Lung (tissue), 11 donors: ENCODE measurements at regions not wholly inside any gene's neighbourhood (a gene's known extent, or its start where the extent isn't known, plus 50 kb on each side); places are given as distances from the start of the nearest gene placed in this dataset.
"Not testable (repeated sequence)": the region's sequence is repeated elsewhere in the genome, so short reads cannot be mapped to it uniquely, and the experiment has no call there.

ENCODE experiments used
- ATAC-seq: fragments of 200-7000 bp; cut with Tn5 transposase; one replicate; pipeline ENCODE4 v1.9.1; 2020; ENCODE audit warnings: moderate number of reproducible peaks; ENCODE audit not compliant: insufficient read depth, low FRiP score
- DNase-seq, 3 donors: peaks; one replicate each; pipeline ENCODE4 v3.0.0-alpha.2; 2013 to 2017
- H3K27ac ChIP-seq, 2 donors: one replicate each; pipeline ENCODE4 v1.5.1; 2013; ENCODE audit warnings: mild to moderate bottlenecking in 2 of 2, moderate library complexity in 2 of 2, control low read depth in 1 of 2, inconsistent platforms in 1 of 2, low read depth in 1 of 2, low read length in 1 of 2
- H3K27me3 ChIP-seq, 3 donors: one replicate each; pipeline ENCODE4 v1.5.1; 2013; ENCODE audit warnings: low read length in 2 of 3; ENCODE audit not compliant: control insufficient read depth in 3 of 3, insufficient read depth in 3 of 3
- H3K36me3 ChIP-seq, 4 donors: one replicate each; pipeline ENCODE4 v1.5.1; 2013; ENCODE audit warnings: low read length in 4 of 4, mild to moderate bottlenecking in 1 of 4, moderate library complexity in 1 of 4; ENCODE audit not compliant: control insufficient read depth in 4 of 4, insufficient read depth in 4 of 4
- H3K4me1 ChIP-seq, 5 donors: one replicate each; pipeline ENCODE4 v1.5.1; 2013; ENCODE audit warnings: low read length in 5 of 5, mild to moderate bottlenecking in 2 of 5, moderate library complexity in 1 of 5; ENCODE audit not compliant: control insufficient read depth in 5 of 5, insufficient read depth in 5 of 5
- H3K4me3 ChIP-seq: one replicate; pipeline ENCODE4 v1.5.1; 2013; ENCODE audit warnings: mild to moderate bottlenecking, control low read depth, moderate library complexity
- H3K9ac ChIP-seq, 2 donors: one replicate each; pipeline ENCODE4 v1.5.1; 2013; ENCODE audit warnings: low read length in 2 of 2, control low read depth in 1 of 2; ENCODE audit not compliant: insufficient read depth in 1 of 2
- H3K9me3 ChIP-seq, 4 donors: one replicate each; pipeline ENCODE4 v1.5.1; 2013; ENCODE audit warnings: low read length in 3 of 4, mild to moderate bottlenecking in 1 of 4, moderate library complexity in 1 of 4; ENCODE audit not compliant: control insufficient read depth in 4 of 4, insufficient read depth in 3 of 4
- CTCF ChIP-seq: IDR thresholded peaks from 2 replicates; pipeline ENCODE4 v1.5.1; 2012; ENCODE audit warnings: mild to moderate bottlenecking; ENCODE audit errors: control extremely low read depth, extremely low read depth
- WGBS, 2 donors: extraction: QIAGEN DNeasy Blood & Tissue Kit; methylation state at CpG; one replicate each; pipeline ENCODE4 v1.1.7; 2013; 5-methylcytosine and 5-hydroxymethylcytosine counted together
- donor health status: control.
- donor health status: control.
- donor health status: Bipolar disorder and iron deficiency.
- donor health status: healthy.
- donor health status: DM: yes; HTN: yes; CAD: no.

DNA sequence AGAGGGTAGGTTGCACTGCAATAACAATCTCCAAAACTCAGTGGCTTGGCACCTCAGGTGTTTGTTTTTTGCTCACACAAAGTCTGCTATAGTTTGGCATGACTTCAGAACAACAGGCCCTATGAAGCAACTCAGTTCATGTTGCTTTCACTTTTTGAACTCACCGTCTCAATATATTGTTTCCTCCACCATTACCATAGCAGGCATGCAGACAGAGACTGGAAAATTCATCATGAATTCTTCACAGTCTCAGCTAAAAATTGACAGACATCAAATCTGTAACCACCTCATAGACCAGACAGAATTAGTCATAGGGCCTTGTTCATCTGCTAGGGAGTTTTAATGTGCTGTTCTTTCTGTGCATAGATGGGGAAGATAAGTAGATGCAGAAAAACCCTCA lies 161.4 kb upstream of the POU1F1 start:
- DNase-seq (no peak), ATAC-seq (no peak)
- Histone ChIP-seq H3K4me3 (no peak overlapping the region), H3K27ac (no peak overlapping the region), H3K27me3 (no peaks in the 10 kb centered on the region), H3K36me3 (no peaks in the 10 kb centered on the region), H3K9me3 (no peaks in the 10 kb centered on the region), H3K9ac (no peak overlapping the region), H3K4me1 (no peaks in the 10 kb centered on the region)
- WGBS, 2 donors: 38 to 69% methylated on average over 1 of the region's 1 CpG
- no peak for TF ChIP-seq CTCF

GRCh38 chr3:87436781-87437543 lies 160.6 kb upstream of the POU1F1 start:
- WGBS, 2 donors: 75 to 85% methylated on average over 7 of the region's 7 CpGs
- ATAC-seq: no peak
- H3K27ac ChIP-seq: no peak overlapping the region

DNA sequence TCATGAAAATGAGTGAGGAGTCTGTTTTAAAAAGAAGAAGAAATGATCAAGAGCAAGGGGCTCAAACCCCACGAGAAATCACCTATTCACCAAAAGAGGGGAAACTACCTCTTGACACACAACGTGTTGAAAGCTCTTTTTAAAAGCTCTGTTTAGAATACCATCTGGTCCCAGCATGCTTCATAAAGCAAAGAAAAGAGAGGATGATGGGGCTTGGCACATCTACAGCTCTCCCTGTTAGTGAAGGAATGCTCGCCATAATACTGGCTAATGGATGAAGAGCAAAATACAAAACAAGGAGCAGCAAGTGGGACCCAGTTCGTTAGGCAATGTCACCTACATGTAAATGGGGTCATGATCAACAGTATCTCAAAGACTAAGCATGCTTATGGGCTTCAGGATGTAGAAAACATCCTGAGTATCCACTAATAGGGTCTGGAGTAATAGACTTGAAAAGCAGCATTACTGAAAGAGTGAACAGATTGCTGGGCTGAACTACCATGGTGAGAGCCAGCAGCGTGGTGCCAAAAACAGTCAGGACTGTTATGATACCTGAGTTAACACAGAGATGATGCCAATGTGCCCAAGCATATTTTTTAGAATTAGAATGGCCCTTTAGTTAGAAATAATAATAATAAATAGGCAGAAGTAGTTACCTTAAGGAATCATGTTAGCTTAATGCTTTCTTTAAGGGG lies 159.7 kb upstream of the POU1F1 start:
- DNase-seq (no peak), ATAC-seq (no peak)
- Histone ChIP-seq H3K36me3 (no peaks in the 10 kb centered on the region), H3K27me3 (no peaks in the 10 kb centered on the region), H3K4me3 (no peak overlapping the region), H3K9ac (no peak overlapping the region), H3K9me3 (no peaks in the 10 kb centered on the region), H3K27ac (no peak overlapping the region), H3K4me1 (no peaks in the 10 kb centered on the region)
- TF ChIP-seq CTCF: no peak
- 41 to 45% methylated on average over 5 of the region's 5 CpGs for WGBS, 2 donors

More at GRCh38 chr3:87436781-87437543, 160.6 kb upstream of the POU1F1 start:
- Histone ChIP-seq H3K4me1 (no peaks in the 10 kb centered on the region), H3K27me3 (no peaks in the 10 kb centered on the region), H3K4me3 (no peak overlapping the region), H3K9me3 (no peaks in the 10 kb centered on the region), H3K9ac (no peak overlapping the region), H3K36me3 (no peaks in the 10 kb centered on the region)
- DNase-seq: no peak
- no peak for TF ChIP-seq CTCF

GRCh38 chr3:87433445-87433844 lies 157.1 kb upstream of the POU1F1 start:
- not testable (repeated sequence) for DNase-seq, ATAC-seq, H3K9me3 ChIP-seq, H3K36me3 ChIP-seq, H3K27me3 ChIP-seq, H3K4me1 ChIP-seq, H3K4me3 ChIP-seq, H3K27ac ChIP-seq, H3K9ac ChIP-seq
- 56 to 71% methylated on average over 3 of the region's 3 CpGs for WGBS, 2 donors
